HUES6 (cell line): ENCODE measurements at regions not wholly inside any gene's neighbourhood (a gene's known extent, or its start where the extent isn't known, plus 50 kb on each side); places are given as distances from the start of the nearest gene placed in this dataset.

Experiments used
- H3K27ac ChIP-seq: 2 replicates; pipeline ENCODE4 v1.7.0; 2013; ENCODE audit warnings: low read depth, mild to moderate bottlenecking, low read length, inconsistent platforms
- H3K27me3 ChIP-seq: 2 replicates; pipeline ENCODE4 v1.6.1; 2013; ENCODE audit warnings: low read length; ENCODE audit not compliant: control insufficient read depth, insufficient read depth
- H3K36me3 ChIP-seq: 2 replicates; pipeline ENCODE4 v1.6.1; 2013; ENCODE audit warnings: low read length; ENCODE audit not compliant: control insufficient read depth, insufficient read depth
- H3K4me1 ChIP-seq: 2 replicates; pipeline ENCODE4 v1.6.1; 2013; ENCODE audit warnings: low read length; ENCODE audit not compliant: control insufficient read depth, insufficient read depth
- H3K4me3 ChIP-seq: 2 replicates; pipeline ENCODE4 v1.5.1; 2013; ENCODE audit warnings: low read depth, low read length
- H3K9ac ChIP-seq: one replicate; pipeline ENCODE4 v1.6.1; 2013; ENCODE audit warnings: mild to moderate bottlenecking, low read length
- H3K9me3 ChIP-seq: 2 replicates; pipeline ENCODE4 v1.6.1; 2013; ENCODE audit warnings: low read depth, low read length; ENCODE audit not compliant: control insufficient read depth, insufficient read depth

- Histone ChIP-seq H3K9ac (no peak overlapping the region), H3K4me1 (no peaks in the 10 kb centered on the region), H3K27me3 (no peaks in the 10 kb centered on the region), H3K27ac (no peak overlapping the region), H3K36me3 (no peaks in the 10 kb centered on the region), H3K9me3 (peaks cover 5% of the 10 kb centered on the region; the same call in 1 of the 2 replicates), H3K4me3 (no peak overlapping the region)
Observed at GRCh38 chr19:30074741-30075715, 133.0 kb downstream of the URI1 start.

- Histone ChIP-seq H3K9ac (no peak overlapping the region), H3K27ac (no peak overlapping the region), H3K36me3 (no peaks in the 10 kb centered on the region), H3K9me3 (peaks cover 5% of the 10 kb centered on the region; the same call in 1 of the 2 replicates), H3K27me3 (no peaks in the 10 kb centered on the region), H3K4me3 (no peak overlapping the region), H3K4me1 (no peaks in the 10 kb centered on the region)
Observed at GRCh38 chr19:30076101-30076551, 134.1 kb downstream of the URI1 start.

GRCh38 chr19:30076751-30077670 lies 135.0 kb downstream of the URI1 start:
- Histone ChIP-seq H3K4me3 (no peak overlapping the region), H3K9me3 (peaks cover 5% of the 10 kb centered on the region; the same call in 1 of the 2 replicates), H3K9ac (no peak overlapping the region), H3K27me3 (no peaks in the 10 kb centered on the region), H3K4me1 (no peaks in the 10 kb centered on the region), H3K27ac (no peak overlapping the region), H3K36me3 (no peaks in the 10 kb centered on the region)

- H3K9ac ChIP-seq: no peak overlapping the region
- H3K27me3 ChIP-seq: no peaks in the 10 kb centered on the region
- H3K9me3 ChIP-seq: peaks cover 5% of the 10 kb centered on the region; the same call in 1 of the 2 replicates
- no peak overlapping the region for H3K27ac ChIP-seq
- no peaks in the 10 kb centered on the region for H3K36me3 ChIP-seq
- H3K4me3 ChIP-seq: no peak overlapping the region
- no peaks in the 10 kb centered on the region for H3K4me1 ChIP-seq
Observed at GRCh38 chr19:30077851-30078355, 135.9 kb downstream of the URI1 start.

- H3K9me3 ChIP-seq: peaks cover 5% of the 10 kb centered on the region; the same call in 1 of the 2 replicates
- H3K27ac ChIP-seq: no peak overlapping the region
- H3K9ac ChIP-seq: no peak overlapping the region
- H3K4me3 ChIP-seq: no peak overlapping the region
- no peaks in the 10 kb centered on the region for H3K27me3 ChIP-seq
- H3K36me3 ChIP-seq: no peaks in the 10 kb centered on the region
- no peaks in the 10 kb centered on the region for H3K4me1 ChIP-seq
Observed at GRCh38 chr19:30078381-30078910, 136.4 kb downstream of the URI1 start.

GRCh38 chr19:30079200-30079599 lies 137.2 kb downstream of the URI1 start:
- H3K27me3 ChIP-seq: no peaks in the 10 kb centered on the region
- H3K9me3 ChIP-seq: peaks cover 5% of the 10 kb centered on the region; the same call in 1 of the 2 replicates
- no peak overlapping the region for H3K27ac ChIP-seq
- H3K9ac ChIP-seq: no peak overlapping the region
- no peaks in the 10 kb centered on the region for H3K4me1 ChIP-seq
- H3K36me3 ChIP-seq: no peaks in the 10 kb centered on the region
- H3K4me3 ChIP-seq: no peak overlapping the region

GRCh38 chr19:30082168-30082567 lies 140.1 kb downstream of the URI1 start:
- Histone ChIP-seq H3K4me1 (no peaks in the 10 kb centered on the region), H3K27ac (no peak overlapping the region), H3K9me3 (peaks cover 5% of the 10 kb centered on the region; the same call in 1 of the 2 replicates), H3K36me3 (no peaks in the 10 kb centered on the region), H3K4me3 (no peak overlapping the region), H3K9ac (no peak overlapping the region), H3K27me3 (no peaks in the 10 kb centered on the region)

- Histone ChIP-seq H3K4me1 (no peaks in the 10 kb centered on the region), H3K27ac (no peak overlapping the region), H3K36me3 (no peaks in the 10 kb centered on the region), H3K9ac (no peak overlapping the region), H3K4me3 (no peak overlapping the region), H3K27me3 (no peaks in the 10 kb centered on the region), H3K9me3 (peaks cover 5% of the 10 kb centered on the region; the same call in 1 of the 2 replicates)
Observed at GRCh38 chr19:30082611-30083010, 140.6 kb downstream of the URI1 start.

- H3K27ac ChIP-seq: no peak overlapping the region
- peaks cover 5% of the 10 kb centered on the region; the same call in 1 of the 2 replicates for H3K9me3 ChIP-seq
- no peaks in the 10 kb centered on the region for H3K27me3 ChIP-seq
Observed at GRCh38 chr19:30083125-30083681, 141.2 kb downstream of the URI1 start.

GRCh38 chr19:30083701-30084156 lies 141.7 kb downstream of the URI1 start:
- Histone ChIP-seq H3K4me3 (no peak overlapping the region), H3K36me3 (no peaks in the 10 kb centered on the region), H3K4me1 (no peaks in the 10 kb centered on the region), H3K27me3 (no peaks in the 10 kb centered on the region), H3K9me3 (peaks cover 5% of the 10 kb centered on the region; the same call in 1 of the 2 replicates), H3K27ac (no peak overlapping the region), H3K9ac (no peak overlapping the region)

More at GRCh38 chr19:30083125-30083681, 141.2 kb downstream of the URI1 start:
- Histone ChIP-seq H3K9ac (no peak overlapping the region), H3K4me1 (no peaks in the 10 kb centered on the region), H3K4me3 (no peak overlapping the region), H3K36me3 (no peaks in the 10 kb centered on the region)
